ENCODE measurements at regions not wholly inside any gene's neighbourhood (a gene's known extent, or its start where the extent isn't known, plus 50 kb on each side); places are given as distances from the start of the nearest gene placed in this dataset.
A peak's percentile ranks its signal among the peaks of the same experiment; 100 is the strongest.

- H3K27ac ChIP-seq (ENCODE audit: low read depth, low read length), result no peak overlapping the region
- no peaks in the 10 kb centered on the region for H3K36me3 ChIP-seq (ENCODE audit: control insufficient read depth, insufficient read depth, low read length)
- H3K4me3 ChIP-seq (ENCODE audit: low read depth, low read length), result no peak overlapping the region
- H3K9ac ChIP-seq (ENCODE audit: low read depth, low read length), result no peak overlapping the region
- H3K27me3 ChIP-seq (ENCODE audit: control insufficient read depth, insufficient read depth, low read length), result no peaks in the 10 kb centered on the region
- no peaks in the 10 kb centered on the region for H3K9me3 ChIP-seq (ENCODE audit: control insufficient read depth, insufficient read depth, low read length)
- peaks cover 7% of the 10 kb centered on the region; the same call in 1 of the 2 replicates for H3K4me1 ChIP-seq (ENCODE audit: control insufficient read depth, insufficient read depth, low read length)
Observed at GRCh38 chr2:175442441-175442840, 260.9 kb upstream of the ATP5MC3 start.

GRCh38 chr2:175441181-175441761 lies 259.8 kb upstream of the ATP5MC3 start:
- Histone ChIP-seq H3K9ac (ENCODE audit: low read depth, low read length) (no peak overlapping the region), H3K27ac (ENCODE audit: low read depth, low read length) (no peak overlapping the region), H3K27me3 (ENCODE audit: control insufficient read depth, insufficient read depth, low read length) (no peaks in the 10 kb centered on the region), H3K4me3 (ENCODE audit: low read depth, low read length) (no peak overlapping the region), H3K9me3 (ENCODE audit: control insufficient read depth, insufficient read depth, low read length) (no peaks in the 10 kb centered on the region), H3K36me3 (ENCODE audit: control insufficient read depth, insufficient read depth, low read length) (no peaks in the 10 kb centered on the region), H3K4me1 (ENCODE audit: control insufficient read depth, insufficient read depth, low read length) (peaks cover 7% of the 10 kb centered on the region; the same call in 1 of the 2 replicates)

- peaks cover 7% of the 10 kb centered on the region; the same call in 1 of the 2 replicates for H3K4me1 ChIP-seq (ENCODE audit: control insufficient read depth, insufficient read depth, low read length)
- no peaks in the 10 kb centered on the region for H3K27me3 ChIP-seq (ENCODE audit: control insufficient read depth, insufficient read depth, low read length)
- no peak overlapping the region for H3K27ac ChIP-seq (ENCODE audit: low read depth, low read length)
- H3K4me3 ChIP-seq (ENCODE audit: low read depth, low read length), result no peak overlapping the region
- H3K9ac ChIP-seq (ENCODE audit: low read depth, low read length), result no peak overlapping the region
- H3K9me3 ChIP-seq (ENCODE audit: control insufficient read depth, insufficient read depth, low read length), result no peaks in the 10 kb centered on the region
- H3K36me3 ChIP-seq (ENCODE audit: control insufficient read depth, insufficient read depth, low read length), result no peaks in the 10 kb centered on the region
Observed at GRCh38 chr2:175439416-175439815, 257.9 kb upstream of the ATP5MC3 start.

GRCh38 chr2:175437167-175437566 lies 255.7 kb upstream of the ATP5MC3 start:
- Histone ChIP-seq H3K27me3 (ENCODE audit: control insufficient read depth, insufficient read depth, low read length) (no peaks in the 10 kb centered on the region), H3K27ac (ENCODE audit: low read depth, low read length) (no peak overlapping the region), H3K9me3 (ENCODE audit: control insufficient read depth, insufficient read depth, low read length) (no peaks in the 10 kb centered on the region), H3K36me3 (ENCODE audit: control insufficient read depth, insufficient read depth, low read length) (no peaks in the 10 kb centered on the region), H3K4me3 (ENCODE audit: low read depth, low read length) (no peak overlapping the region), H3K4me1 (ENCODE audit: control insufficient read depth, insufficient read depth, low read length) (peaks cover 7% of the 10 kb centered on the region; the same call in 1 of the 2 replicates), H3K9ac (ENCODE audit: low read depth, low read length) (no peak overlapping the region)

GRCh38 chr2:175436076-175436475 lies 254.6 kb upstream of the ATP5MC3 start:
- H3K4me3 ChIP-seq (ENCODE audit: low read depth, low read length), result no peak overlapping the region
- H3K4me1 ChIP-seq (ENCODE audit: control insufficient read depth, insufficient read depth, low read length), result peaks cover 2% of the 10 kb centered on the region; the same call in 1 of the 2 replicates
- no peaks in the 10 kb centered on the region for H3K9me3 ChIP-seq (ENCODE audit: control insufficient read depth, insufficient read depth, low read length)
- H3K36me3 ChIP-seq (ENCODE audit: control insufficient read depth, insufficient read depth, low read length), result no peaks in the 10 kb centered on the region
- H3K27ac ChIP-seq (ENCODE audit: low read depth, low read length), result no peak overlapping the region
- no peak overlapping the region for H3K9ac ChIP-seq (ENCODE audit: low read depth, low read length)
- no peaks in the 10 kb centered on the region for H3K27me3 ChIP-seq (ENCODE audit: control insufficient read depth, insufficient read depth, low read length)

- Histone ChIP-seq H3K4me3 (ENCODE audit: low read depth, low read length) (no peak overlapping the region), H3K27ac (ENCODE audit: low read depth, low read length) (no peak overlapping the region), H3K27me3 (ENCODE audit: control insufficient read depth, insufficient read depth, low read length) (no peaks in the 10 kb centered on the region), H3K4me1 (ENCODE audit: control insufficient read depth, insufficient read depth, low read length) (no peaks in the 10 kb centered on the region; the same call in 1 of the 2 replicates), H3K9me3 (ENCODE audit: control insufficient read depth, insufficient read depth, low read length) (no peaks in the 10 kb centered on the region), H3K9ac (ENCODE audit: low read depth, low read length) (no peak overlapping the region), H3K36me3 (ENCODE audit: control insufficient read depth, insufficient read depth, low read length) (no peaks in the 10 kb centered on the region)
Observed at GRCh38 chr2:175435012-175435411, 253.5 kb upstream of the ATP5MC3 start.

GRCh38 chr2:175432793-175433192 lies 251.3 kb upstream of the ATP5MC3 start:
- Histone ChIP-seq H3K4me1 (ENCODE audit: control insufficient read depth, insufficient read depth, low read length) (no peaks in the 10 kb centered on the region; the same call in 1 of the 2 replicates), H3K9ac (ENCODE audit: low read depth, low read length) (no peak overlapping the region), H3K4me3 (ENCODE audit: low read depth, low read length) (no peak overlapping the region), H3K27me3 (ENCODE audit: control insufficient read depth, insufficient read depth, low read length) (no peaks in the 10 kb centered on the region), H3K27ac (ENCODE audit: low read depth, low read length) (no peak overlapping the region), H3K36me3 (ENCODE audit: control insufficient read depth, insufficient read depth, low read length) (no peaks in the 10 kb centered on the region), H3K9me3 (ENCODE audit: control insufficient read depth, insufficient read depth, low read length) (peaks cover 8% of the 10 kb centered on the region; the same call in 1 of the 2 replicates)

GRCh38 chr2:175432021-175432420 lies 250.5 kb upstream of the ATP5MC3 start:
- H3K4me3 ChIP-seq (ENCODE audit: low read depth, low read length), result no peak overlapping the region
- no peaks in the 10 kb centered on the region; the same call in 1 of the 2 replicates for H3K4me1 ChIP-seq (ENCODE audit: control insufficient read depth, insufficient read depth, low read length)
- H3K9me3 ChIP-seq (ENCODE audit: control insufficient read depth, insufficient read depth, low read length), result peaks cover 8% of the 10 kb centered on the region; the same call in 1 of the 2 replicates
- H3K36me3 ChIP-seq (ENCODE audit: control insufficient read depth, insufficient read depth, low read length), result no peaks in the 10 kb centered on the region
- H3K9ac ChIP-seq (ENCODE audit: low read depth, low read length), result no peak overlapping the region
- H3K27me3 ChIP-seq (ENCODE audit: control insufficient read depth, insufficient read depth, low read length), result no peaks in the 10 kb centered on the region
- H3K27ac ChIP-seq (ENCODE audit: low read depth, low read length), result no peak overlapping the region

- Histone ChIP-seq H3K9ac (ENCODE audit: low read depth, low read length) (no peak overlapping the region), H3K4me3 (ENCODE audit: low read depth, low read length) (no peak overlapping the region), H3K36me3 (ENCODE audit: control insufficient read depth, insufficient read depth, low read length) (no peaks in the 10 kb centered on the region), H3K27ac (ENCODE audit: low read depth, low read length) (peak overlapping the region; percentile 47), H3K27me3 (ENCODE audit: control insufficient read depth, insufficient read depth, low read length) (no peaks in the 10 kb centered on the region), H3K4me1 (ENCODE audit: control insufficient read depth, insufficient read depth, low read length) (no peaks in the 10 kb centered on the region; the same call in 1 of the 2 replicates), H3K9me3 (ENCODE audit: control insufficient read depth, insufficient read depth, low read length) (peaks cover 8% of the 10 kb centered on the region; the same call in 1 of the 2 replicates)
Observed at GRCh38 chr2:175431101-175431946, 249.8 kb upstream of the ATP5MC3 start.

GRCh38 chr2:175430236-175430635 lies 248.7 kb upstream of the ATP5MC3 start:
- Histone ChIP-seq H3K9me3 (ENCODE audit: control insufficient read depth, insufficient read depth, low read length) (peaks cover 8% of the 10 kb centered on the region; the same call in 1 of the 2 replicates), H3K9ac (ENCODE audit: low read depth, low read length) (no peak overlapping the region), H3K36me3 (ENCODE audit: control insufficient read depth, insufficient read depth, low read length) (no peaks in the 10 kb centered on the region), H3K27me3 (ENCODE audit: control insufficient read depth, insufficient read depth, low read length) (no peaks in the 10 kb centered on the region), H3K4me1 (ENCODE audit: control insufficient read depth, insufficient read depth, low read length) (no peaks in the 10 kb centered on the region; the same call in 1 of the 2 replicates), H3K4me3 (ENCODE audit: low read depth, low read length) (no peak overlapping the region), H3K27ac (ENCODE audit: low read depth, low read length) (peak overlapping the region; percentile 47)
